Peyer's patch (tissue), 4 donors: ENCODE measurements at regions not wholly inside any gene's neighbourhood (a gene's known extent, or its start where the extent isn't known, plus 50 kb on each side); places are given as distances from the start of the nearest gene placed in this dataset.

Experiments
- POLR2A ChIP-seq, 2 donors: fragments of 450-650 bp; IDR thresholded peaks; one replicate each; pipeline ENCODE4 v1.5.1; 2017; ENCODE audit warnings: antibody characterized with exemption in 2 of 2, mild to moderate bottlenecking in 2 of 2, moderate library complexity in 2 of 2
- TF ChIP-seq, protein P1 (sequence below), 6 experiments: fragments of 450-650 bp in 4 of 6; fragments of 200-600 bp in 2 of 6; sonication (generic) in 1 of 6; IDR thresholded peaks; one replicate each; pipeline ENCODE4 v1.5.1; 2017 to 2019; ENCODE audit warnings: antibody characterized with exemption in 6 of 6, mild to moderate bottlenecking in 3 of 6, moderate library complexity in 1 of 6

DNA sequence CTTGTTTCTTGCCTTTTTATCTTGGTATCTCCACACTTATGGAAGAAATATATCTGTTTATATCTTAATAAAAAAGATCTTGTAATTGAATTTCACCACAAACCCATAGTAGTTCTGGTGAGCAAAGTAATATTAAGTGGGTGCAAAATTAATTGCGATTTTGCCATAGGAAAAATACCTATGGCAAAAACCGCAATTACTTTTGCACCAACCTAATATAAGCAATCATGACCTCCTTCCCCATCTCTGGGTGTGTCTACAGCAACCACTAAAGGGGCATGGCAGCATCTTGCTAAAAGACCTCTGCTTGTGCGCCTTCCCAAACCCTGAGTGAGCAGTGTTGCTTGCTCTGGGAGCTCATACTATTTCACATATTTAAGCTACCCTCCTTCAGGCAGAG is 124.2 kb upstream of the GUCY1A1 start:
- TF ChIP-seq, protein P1, sequence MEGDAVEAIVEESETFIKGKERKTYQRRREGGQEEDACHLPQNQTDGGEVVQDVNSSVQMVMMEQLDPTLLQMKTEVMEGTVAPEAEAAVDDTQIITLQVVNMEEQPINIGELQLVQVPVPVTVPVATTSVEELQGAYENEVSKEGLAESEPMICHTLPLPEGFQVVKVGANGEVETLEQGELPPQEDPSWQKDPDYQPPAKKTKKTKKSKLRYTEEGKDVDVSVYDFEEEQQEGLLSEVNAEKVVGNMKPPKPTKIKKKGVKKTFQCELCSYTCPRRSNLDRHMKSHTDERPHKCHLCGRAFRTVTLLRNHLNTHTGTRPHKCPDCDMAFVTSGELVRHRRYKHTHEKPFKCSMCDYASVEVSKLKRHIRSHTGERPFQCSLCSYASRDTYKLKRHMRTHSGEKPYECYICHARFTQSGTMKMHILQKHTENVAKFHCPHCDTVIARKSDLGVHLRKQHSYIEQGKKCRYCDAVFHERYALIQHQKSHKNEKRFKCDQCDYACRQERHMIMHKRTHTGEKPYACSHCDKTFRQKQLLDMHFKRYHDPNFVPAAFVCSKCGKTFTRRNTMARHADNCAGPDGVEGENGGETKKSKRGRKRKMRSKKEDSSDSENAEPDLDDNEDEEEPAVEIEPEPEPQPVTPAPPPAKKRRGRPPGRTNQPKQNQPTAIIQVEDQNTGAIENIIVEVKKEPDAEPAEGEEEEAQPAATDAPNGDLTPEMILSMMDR (IDR thresholded peaks at IDR 0.05), result no peak
- TF ChIP-seq POLR2A (IDR thresholded peaks at IDR 0.05), result no peak
